Fibroblast of peridontal ligament (primary cell): ENCODE measurements at regions not wholly inside any gene's neighbourhood (a gene's known extent, or its start where the extent isn't known, plus 50 kb on each side); places are given as distances from the start of the nearest gene placed in this dataset.
"Not testable (repeated sequence)": the region's sequence is repeated elsewhere in the genome, so short reads cannot be mapped to it uniquely, and the experiment has no call there.

ENCODE experiments used
- DNase-seq: peaks from one replicate; pipeline ENCODE4 v3.0.0-alpha.2; 2010; ENCODE audit errors: extremely low read depth

GRCh38 chr16:61002479-61003204 is 1033.6 kb downstream of the CDH8 start:
- DNase-seq = no peak

GRCh38 chr16:60991886-60992285 is 1044.4 kb downstream of the CDH8 start:
- DNase-seq = no peak

GRCh38 chr16:60989592-60989991 is 1046.6 kb downstream of the CDH8 start:
- DNase-seq = no peak

GRCh38 chr16:60979119-60979518 is 1057.1 kb downstream of the CDH8 start:
- DNase-seq = no peak

GRCh38 chr16:60949800-60950199 is 1086.4 kb downstream of the CDH8 start:
- DNase-seq = no peak

GRCh38 chr16:60945225-60945624 is 1091.0 kb downstream of the CDH8 start:
- no peak for DNase-seq

- not testable (repeated sequence) for DNase-seq
Measured at GRCh38 chr16:60936189-60936588, 1100.0 kb downstream of the CDH8 start.

- no peak for DNase-seq
Measured at GRCh38 chr16:60932600-60932999, 1103.6 kb downstream of the CDH8 start.

GRCh38 chr16:60930291-60930690 is 1105.9 kb downstream of the CDH8 start:
- DNase-seq = no peak

GRCh38 chr16:60922920-60923319 is 1113.3 kb downstream of the CDH8 start:
- DNase-seq = no peak

- no peak for DNase-seq
Measured at GRCh38 chr16:60914334-60914733, 1121.9 kb downstream of the CDH8 start.

GRCh38 chr16:60907645-60908044 is 1128.6 kb downstream of the CDH8 start:
- no peak for DNase-seq

GRCh38 chr16:60905811-60906210 is 1130.4 kb downstream of the CDH8 start:
- no peak for DNase-seq

- no peak for DNase-seq
Measured at GRCh38 chr16:60902114-60902513, 1134.1 kb downstream of the CDH8 start.

GRCh38 chr16:60882816-60883215 is 1153.4 kb downstream of the CDH8 start:
- no peak for DNase-seq

- DNase-seq = no peak
Measured at GRCh38 chr16:60852635-60853034, 1183.6 kb downstream of the CDH8 start.

- DNase-seq = no peak
Measured at GRCh38 chr16:60821661-60822060, 1214.6 kb downstream of the CDH8 start.

- DNase-seq = no peak
Measured at GRCh38 chr16:60820361-60820760, 1215.9 kb downstream of the CDH8 start.

- DNase-seq = no peak
Measured at GRCh38 chr16:60818465-60818864, 1217.8 kb downstream of the CDH8 start.

- DNase-seq = no peak
Measured at GRCh38 chr16:60816461-60816860, 1219.8 kb downstream of the CDH8 start.

- DNase-seq = no peak
Measured at GRCh38 chr16:60815865-60816264, 1220.4 kb downstream of the CDH8 start.

GRCh38 chr16:60815033-60815432 is 1221.2 kb downstream of the CDH8 start:
- DNase-seq = no peak

GRCh38 chr16:60811657-60812056 is 1224.6 kb downstream of the CDH8 start:
- DNase-seq = no peak

- DNase-seq = no peak
Measured at GRCh38 chr16:60811051-60811608, 1225.1 kb downstream of the CDH8 start.
